ENCODE measurements at regions not wholly inside any gene's neighbourhood (a gene's known extent, or its start where the extent isn't known, plus 50 kb on each side); places are given as distances from the start of the nearest gene placed in this dataset.
A peak's percentile ranks its signal among the peaks of the same experiment; 100 is the strongest.
"Not testable (repeated sequence)": the region's sequence is repeated elsewhere in the genome, so short reads cannot be mapped to it uniquely, and the experiment has no call there.

DNA sequence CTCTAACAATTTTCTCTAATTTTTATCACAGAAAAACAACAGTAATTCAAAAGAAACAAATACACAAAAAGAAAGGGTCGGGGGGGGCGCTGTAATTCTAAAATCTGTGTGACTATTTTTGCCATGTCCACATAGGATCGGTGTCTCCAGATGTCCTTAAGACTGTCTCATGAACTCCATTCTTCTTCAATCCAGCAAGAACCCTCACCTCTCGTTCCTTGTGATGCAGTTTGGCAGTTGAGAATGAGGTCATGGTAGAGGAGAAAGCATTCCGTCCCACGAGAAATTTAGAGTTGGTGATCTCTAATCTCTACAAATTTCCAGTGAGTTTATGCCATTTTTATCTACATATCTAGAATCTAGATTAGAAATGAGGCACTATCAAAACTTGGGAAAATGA is 394.7 kb downstream of the TFEC start:
- no peak for DNase-seq

DNA sequence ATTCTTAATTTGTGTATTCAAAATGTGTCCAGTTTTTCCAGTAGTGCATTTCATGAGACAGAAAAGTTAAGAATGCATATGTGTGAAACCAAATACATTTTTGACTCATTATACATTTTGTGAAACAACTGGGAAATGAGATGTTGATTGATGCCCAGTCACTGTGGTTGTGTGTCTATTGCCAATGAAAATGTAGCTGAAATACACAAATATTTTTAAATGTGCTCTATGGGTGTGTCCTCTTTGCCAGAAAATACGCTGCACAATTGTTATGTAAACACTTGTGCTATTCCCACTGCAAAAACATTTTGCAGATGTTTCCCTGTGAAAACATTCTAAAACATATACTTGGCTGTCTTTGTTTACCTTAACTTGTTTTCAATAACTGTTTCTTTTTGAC is 395.2 kb downstream of the TFEC start:
- no peak for DNase-seq

GRCh38 chr7:115634633-115635032 is 395.9 kb downstream of the TFEC start:
- peak; percentile 79 for DNase-seq

GRCh38 chr7:115632636-115633035 is 397.9 kb downstream of the TFEC start:
- no peak for DNase-seq

- no peak for DNase-seq
These were observed 398.8 kb downstream of the TFEC start for GRCh38 chr7:115631782-115632181.

GRCh38 chr7:115630049-115630448 is 400.5 kb downstream of the TFEC start:
- no peak for DNase-seq

DNA sequence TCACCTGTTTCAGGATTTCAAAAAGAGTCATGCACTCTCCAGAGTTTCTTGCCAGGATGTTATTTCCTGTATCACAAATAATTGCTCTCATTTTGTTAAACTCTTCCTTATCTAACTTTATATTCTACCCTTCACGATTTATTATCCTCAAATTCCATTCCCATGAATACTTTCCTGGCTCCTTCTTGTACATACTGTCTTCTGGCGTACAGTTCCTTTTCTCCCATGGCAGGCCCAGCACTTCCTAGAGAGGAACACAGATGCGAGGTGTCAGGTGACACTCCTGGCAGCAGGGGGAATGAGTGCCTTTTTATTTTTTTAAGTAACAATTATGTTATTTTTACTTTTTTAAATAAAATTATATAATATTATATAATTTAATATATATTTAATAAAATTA is 411.9 kb downstream of the TFEC start:
- DNase-seq, result no peak

- DNase-seq, result no peak
These were observed 416.7 kb downstream of the TFEC start for GRCh38 chr7:115613836-115614235.

GRCh38 chr7:115603416-115603815 is 427.1 kb downstream of the TFEC start:
- DNase-seq, result no peak

DNA sequence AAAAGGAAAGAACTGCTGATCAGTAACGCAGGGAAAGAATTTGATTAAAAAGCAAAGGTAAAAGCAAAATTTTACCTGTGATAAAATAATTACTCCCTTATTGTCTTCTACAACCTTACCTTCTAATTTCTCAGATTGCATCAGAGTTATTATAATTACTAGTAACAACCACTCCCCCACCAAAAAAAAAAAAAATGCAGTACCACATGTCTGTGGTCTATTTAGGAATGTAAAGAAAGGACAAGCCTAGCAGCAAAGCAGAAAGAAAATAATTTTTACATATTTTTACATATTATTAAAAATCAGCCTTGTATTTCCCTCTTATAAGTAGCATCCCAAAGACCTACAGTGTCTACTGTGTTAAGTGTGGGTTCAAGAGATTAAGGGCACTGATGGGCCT is 430.4 kb downstream of the TFEC start:
- DNase-seq, result no peak

DNA sequence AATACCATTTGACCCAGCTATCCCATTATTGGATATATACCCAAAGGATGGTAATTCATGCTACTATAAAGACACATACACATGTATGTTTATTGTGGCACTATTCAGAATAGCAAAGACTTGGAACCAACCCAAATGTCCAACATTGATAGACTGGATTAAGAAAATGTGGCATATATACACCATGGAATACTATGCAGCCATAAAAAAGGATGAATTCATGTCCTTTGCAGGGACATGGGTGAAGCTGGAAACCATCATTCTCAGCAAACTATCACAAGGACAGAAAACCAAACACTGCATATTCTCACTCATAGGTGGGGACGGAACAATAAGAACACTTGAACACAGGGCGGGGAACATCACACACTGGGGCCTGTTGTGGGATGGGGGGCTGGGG is 431.4 kb downstream of the TFEC start:
- DNase-seq, result not testable (repeated sequence)

- DNase-seq, result not testable (repeated sequence)
These were observed 433.3 kb downstream of the TFEC start for GRCh38 chr7:115597220-115597619.

DNA sequence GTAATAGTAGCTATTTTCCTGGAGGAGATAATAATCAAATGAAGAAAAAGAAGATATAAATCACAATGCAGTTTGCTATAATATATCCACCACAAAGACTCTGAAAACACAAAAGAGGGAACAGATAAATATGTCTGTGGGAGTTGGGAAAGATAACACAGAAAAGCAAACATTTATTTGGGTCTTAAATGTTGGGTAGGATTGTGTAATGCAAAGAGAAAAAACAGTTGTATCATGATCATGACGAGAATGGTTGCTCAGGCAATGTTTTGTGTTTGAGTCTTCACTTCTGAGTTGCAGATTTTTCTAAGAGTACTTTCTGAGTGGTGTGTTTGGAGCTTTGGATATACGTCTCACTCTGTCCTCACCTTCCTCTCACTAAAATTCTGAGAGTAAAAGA is 437.5 kb downstream of the TFEC start:
- DNase-seq, result no peak

GRCh38 chr7:115585015-115585718 is 445.4 kb downstream of the TFEC start:
- DNase-seq, result peak; percentile 16

DNA sequence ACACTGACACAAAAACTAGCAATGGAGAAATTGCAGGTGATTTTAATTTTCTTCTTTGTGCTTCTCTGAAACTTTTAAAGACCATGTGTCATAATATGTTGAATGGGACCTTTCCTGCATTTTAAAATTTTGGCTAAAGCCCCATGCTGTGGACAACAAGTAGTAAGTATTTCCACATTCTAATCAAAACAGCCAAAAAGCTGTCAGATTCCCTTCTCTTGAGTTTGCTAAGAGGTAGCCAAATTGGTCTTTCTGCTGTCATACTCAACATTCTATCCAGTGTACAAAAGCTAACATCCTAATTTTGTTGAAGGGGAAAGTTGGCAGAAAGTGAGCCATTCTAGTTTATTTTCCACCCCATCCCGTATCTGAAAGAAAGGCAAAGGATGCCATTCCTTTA is 447.6 kb downstream of the TFEC start:
- DNase-seq, result no peak

DNA sequence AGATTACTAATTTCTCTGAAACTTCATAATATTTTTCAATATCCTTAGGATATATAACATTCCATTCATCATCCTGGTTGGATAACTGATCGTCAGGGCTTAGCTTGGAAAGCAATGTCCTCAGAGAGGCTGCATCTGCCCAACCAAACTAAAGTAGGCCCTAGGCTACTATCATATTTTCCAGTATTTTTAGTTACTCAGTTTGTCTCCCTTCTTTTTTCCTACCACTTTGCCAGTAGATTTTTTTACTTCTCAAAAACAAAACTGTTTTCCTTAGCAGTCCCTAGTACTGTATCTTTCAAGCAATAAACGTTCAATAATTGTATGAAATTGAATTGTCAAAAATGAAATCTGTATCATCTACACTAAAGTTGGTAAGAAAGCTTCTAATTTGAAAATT is 452.0 kb downstream of the TFEC start:
- no peak for DNase-seq

GRCh38 chr7:115574681-115575291 is 455.8 kb downstream of the TFEC start:
- no peak for DNase-seq

GRCh38 chr7:115572111-115572510 is 458.5 kb downstream of the TFEC start:
- no peak for DNase-seq

- DNase-seq, result no peak
These were observed 469.0 kb downstream of the TFEC start for GRCh38 chr7:115561335-115562110.

GRCh38 chr7:115559877-115560276 is 470.7 kb downstream of the TFEC start:
- no peak for DNase-seq

GRCh38 chr7:115558161-115558560 is 472.4 kb downstream of the TFEC start:
- no peak for DNase-seq

DNA sequence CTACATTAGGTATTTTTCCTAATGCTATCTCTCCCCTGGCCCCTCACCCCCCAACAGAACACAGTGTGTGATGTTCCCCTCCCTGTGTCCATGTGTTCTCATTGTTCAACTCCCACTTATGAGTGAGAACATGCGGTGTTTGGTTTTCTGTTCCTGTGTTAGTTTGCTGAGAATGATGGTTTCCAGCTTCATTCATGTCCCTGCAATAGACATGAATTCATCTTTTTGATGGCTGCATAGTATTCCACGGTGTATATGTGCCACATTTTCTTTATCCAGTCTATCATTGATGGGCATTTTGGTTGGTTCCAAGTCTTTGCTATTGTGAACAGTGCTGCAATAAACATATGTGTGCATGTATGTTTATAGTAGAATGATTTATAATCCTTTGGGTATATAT is 473.3 kb downstream of the TFEC start:
- DNase-seq, result not testable (repeated sequence)

DNA sequence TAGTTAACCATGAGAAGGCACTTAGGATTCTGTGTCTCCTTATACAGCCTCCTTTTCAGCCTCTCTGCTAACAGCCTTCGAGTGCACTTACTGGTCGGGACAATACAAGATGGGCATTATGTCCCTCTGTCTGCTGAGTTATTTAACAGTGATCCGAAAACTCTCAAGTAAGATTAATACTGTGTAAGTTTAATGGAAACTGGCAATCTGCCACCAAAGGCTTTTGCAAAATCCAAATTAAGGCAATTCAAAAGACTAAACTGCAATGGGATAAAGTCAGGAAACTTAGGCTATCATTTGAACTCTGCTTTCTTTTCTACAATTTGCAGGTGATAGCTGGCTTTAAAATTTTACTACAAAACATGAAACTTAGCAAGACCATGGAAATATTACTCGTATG is 477.8 kb downstream of the TFEC start:
- DNase-seq, result peak; percentile 72

- DNase-seq, result peak; percentile 86
These were observed 480.7 kb downstream of the TFEC start for GRCh38 chr7:115549910-115550309.
